ENCODE measurements at regions not wholly inside any gene's neighbourhood (a gene's known extent, or its start where the extent isn't known, plus 50 kb on each side); places are given as distances from the start of the nearest gene placed in this dataset.
"Not testable (repeated sequence)": the region's sequence is repeated elsewhere in the genome, so short reads cannot be mapped to it uniquely, and the experiment has no call there.

DNA sequence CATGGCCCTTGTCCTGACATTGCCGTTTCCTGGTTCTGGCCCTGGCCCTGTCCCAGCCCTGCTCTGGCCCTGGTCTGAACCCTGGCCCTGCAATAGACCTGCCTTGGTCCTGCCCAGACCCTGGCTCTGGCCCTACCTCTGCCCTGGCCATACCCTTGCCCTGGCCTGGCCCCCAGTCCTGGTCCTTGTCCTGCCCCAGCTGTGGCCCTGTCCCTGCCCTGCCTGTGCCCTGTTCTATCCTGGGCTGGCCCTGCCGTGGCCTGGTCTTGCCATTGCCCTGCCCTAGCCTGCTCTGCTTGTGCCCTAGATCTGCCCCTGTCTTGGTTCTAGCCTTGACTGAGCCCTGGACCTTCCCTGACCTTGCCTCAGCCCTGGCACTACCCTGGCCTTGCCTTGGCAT, 1560.1 kb downstream of the RPIA start:
- TF ChIP-seq, protein P1, sequence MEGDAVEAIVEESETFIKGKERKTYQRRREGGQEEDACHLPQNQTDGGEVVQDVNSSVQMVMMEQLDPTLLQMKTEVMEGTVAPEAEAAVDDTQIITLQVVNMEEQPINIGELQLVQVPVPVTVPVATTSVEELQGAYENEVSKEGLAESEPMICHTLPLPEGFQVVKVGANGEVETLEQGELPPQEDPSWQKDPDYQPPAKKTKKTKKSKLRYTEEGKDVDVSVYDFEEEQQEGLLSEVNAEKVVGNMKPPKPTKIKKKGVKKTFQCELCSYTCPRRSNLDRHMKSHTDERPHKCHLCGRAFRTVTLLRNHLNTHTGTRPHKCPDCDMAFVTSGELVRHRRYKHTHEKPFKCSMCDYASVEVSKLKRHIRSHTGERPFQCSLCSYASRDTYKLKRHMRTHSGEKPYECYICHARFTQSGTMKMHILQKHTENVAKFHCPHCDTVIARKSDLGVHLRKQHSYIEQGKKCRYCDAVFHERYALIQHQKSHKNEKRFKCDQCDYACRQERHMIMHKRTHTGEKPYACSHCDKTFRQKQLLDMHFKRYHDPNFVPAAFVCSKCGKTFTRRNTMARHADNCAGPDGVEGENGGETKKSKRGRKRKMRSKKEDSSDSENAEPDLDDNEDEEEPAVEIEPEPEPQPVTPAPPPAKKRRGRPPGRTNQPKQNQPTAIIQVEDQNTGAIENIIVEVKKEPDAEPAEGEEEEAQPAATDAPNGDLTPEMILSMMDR (IDR thresholded peaks at IDR 0.05; ENCODE audit: poor library complexity) = not testable (repeated sequence)
- not testable (repeated sequence) for TF ChIP-seq EZH2 (IDR thresholded peaks at IDR 0.05; ENCODE audit: borderline replicate concordance)
